DND-41 (cell line): ENCODE measurements at regions not wholly inside any gene's neighbourhood (a gene's known extent, or its start where the extent isn't known, plus 50 kb on each side); places are given as distances from the start of the nearest gene placed in this dataset.
"Not testable (repeated sequence)": the region's sequence is repeated elsewhere in the genome, so short reads cannot be mapped to it uniquely, and the experiment has no call there.

Experiments
- CTCF ChIP-seq: IDR thresholded peaks from 2 replicates; pipeline ENCODE4 v1.5.1; 2012; ENCODE audit warnings: borderline replicate concordance, low read length, moderate library complexity, mild to moderate bottlenecking; ENCODE audit not compliant: poor library complexity, severe bottlenecking; ENCODE audit errors: extremely low read depth
- EZH2 ChIP-seq: IDR thresholded peaks from 3 replicates; pipeline ENCODE4 v1.6.1; 2012; ENCODE audit warnings: borderline replicate concordance, low read depth, mild to moderate bottlenecking, moderate library complexity, low read length, inconsistent platforms; ENCODE audit not compliant: severe bottlenecking

GRCh38 chr7:115597220-115597619, 433.3 kb downstream of the TFEC start:
- not testable (repeated sequence) for TF ChIP-seq CTCF, EZH2
